ENCODE measurements at regions not wholly inside any gene's neighbourhood (a gene's known extent, or its start where the extent isn't known, plus 50 kb on each side); places are given as distances from the start of the nearest gene placed in this dataset.
"Not testable (repeated sequence)": the region's sequence is repeated elsewhere in the genome, so short reads cannot be mapped to it uniquely, and the experiment has no call there.

DNA sequence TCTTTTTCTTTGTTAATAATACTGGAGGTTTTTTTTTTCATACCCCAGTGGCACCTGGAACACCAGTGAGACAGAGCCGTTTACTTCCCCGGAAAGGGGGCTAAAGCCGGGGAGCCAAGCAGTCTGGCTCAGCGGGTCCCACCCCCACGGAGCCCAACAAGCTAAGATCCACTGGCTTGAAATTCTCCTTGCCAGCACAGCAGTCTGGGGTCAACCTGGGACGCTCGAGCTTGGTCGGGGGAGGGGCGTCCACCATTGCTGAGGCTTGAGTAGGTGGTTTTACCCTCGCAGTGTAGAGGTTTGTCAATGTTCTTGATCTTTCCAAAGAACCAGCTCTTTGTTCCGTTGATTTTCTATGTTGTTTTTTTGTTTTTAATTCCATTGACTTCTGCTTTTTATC lies 94.6 kb upstream of the DIAPH3 start:
- WGBS, 2 experiments: 57 to 60% methylated on average over 11 of the region's 11 CpGs
- no peak overlapping the region for H3K4me3 ChIP-seq (ENCODE audit: insufficient read depth, low read depth, low read length)
- no peak overlapping the region for H3K27ac ChIP-seq (ENCODE audit: insufficient read depth, low read depth, low read length, poor library complexity, severe bottlenecking)
- no peaks in the 10 kb centered on the region for H3K27me3 ChIP-seq (ENCODE audit: control insufficient read depth, insufficient read depth, low read length, poor library complexity, severe bottlenecking)
- H3K36me3 ChIP-seq (ENCODE audit: control insufficient read depth, insufficient read depth, low read length): no peaks in the 10 kb centered on the region
- H3K9me3 ChIP-seq (ENCODE audit: control insufficient read depth, low read length): peaks cover 3% of the 10 kb centered on the region
- H3K4me1 ChIP-seq (ENCODE audit: control insufficient read depth, insufficient read depth, low read length): no peaks in the 10 kb centered on the region

DNA sequence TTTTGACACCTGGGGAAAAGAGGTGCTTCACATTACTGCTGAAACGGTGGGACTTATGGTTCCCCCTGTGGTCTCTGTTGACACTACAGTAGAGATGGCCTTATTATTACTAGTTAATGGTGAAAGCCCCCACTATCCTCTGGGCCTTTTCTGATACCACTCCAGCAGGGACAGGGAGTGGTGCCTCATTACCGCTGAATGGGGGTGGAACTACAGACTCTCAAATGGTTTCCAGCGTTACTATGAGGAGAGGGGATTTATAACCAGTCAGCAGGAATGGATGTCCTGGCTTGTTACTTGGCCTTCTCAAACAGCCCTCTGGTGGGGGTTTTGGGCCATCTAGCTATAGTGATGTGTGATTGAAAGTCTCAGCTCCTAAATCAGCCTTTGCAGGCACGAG lies 96.7 kb upstream of the DIAPH3 start:
- Histone ChIP-seq H3K9me3 (ENCODE audit: control insufficient read depth, low read length) (peaks cover 3% of the 10 kb centered on the region), H3K27me3 (ENCODE audit: control insufficient read depth, insufficient read depth, low read length, poor library complexity, severe bottlenecking) (no peaks in the 10 kb centered on the region), H3K4me1 (ENCODE audit: control insufficient read depth, insufficient read depth, low read length) (no peaks in the 10 kb centered on the region), H3K36me3 (ENCODE audit: control insufficient read depth, insufficient read depth, low read length) (no peaks in the 10 kb centered on the region), H3K4me3 (ENCODE audit: insufficient read depth, low read depth, low read length) (no peak overlapping the region), H3K27ac (ENCODE audit: insufficient read depth, low read depth, low read length, poor library complexity, severe bottlenecking) (peak overlapping the region; percentile 26)
- 62 to 74% methylated on average over 4 of the region's 4 CpGs for WGBS, 2 experiments

DNA sequence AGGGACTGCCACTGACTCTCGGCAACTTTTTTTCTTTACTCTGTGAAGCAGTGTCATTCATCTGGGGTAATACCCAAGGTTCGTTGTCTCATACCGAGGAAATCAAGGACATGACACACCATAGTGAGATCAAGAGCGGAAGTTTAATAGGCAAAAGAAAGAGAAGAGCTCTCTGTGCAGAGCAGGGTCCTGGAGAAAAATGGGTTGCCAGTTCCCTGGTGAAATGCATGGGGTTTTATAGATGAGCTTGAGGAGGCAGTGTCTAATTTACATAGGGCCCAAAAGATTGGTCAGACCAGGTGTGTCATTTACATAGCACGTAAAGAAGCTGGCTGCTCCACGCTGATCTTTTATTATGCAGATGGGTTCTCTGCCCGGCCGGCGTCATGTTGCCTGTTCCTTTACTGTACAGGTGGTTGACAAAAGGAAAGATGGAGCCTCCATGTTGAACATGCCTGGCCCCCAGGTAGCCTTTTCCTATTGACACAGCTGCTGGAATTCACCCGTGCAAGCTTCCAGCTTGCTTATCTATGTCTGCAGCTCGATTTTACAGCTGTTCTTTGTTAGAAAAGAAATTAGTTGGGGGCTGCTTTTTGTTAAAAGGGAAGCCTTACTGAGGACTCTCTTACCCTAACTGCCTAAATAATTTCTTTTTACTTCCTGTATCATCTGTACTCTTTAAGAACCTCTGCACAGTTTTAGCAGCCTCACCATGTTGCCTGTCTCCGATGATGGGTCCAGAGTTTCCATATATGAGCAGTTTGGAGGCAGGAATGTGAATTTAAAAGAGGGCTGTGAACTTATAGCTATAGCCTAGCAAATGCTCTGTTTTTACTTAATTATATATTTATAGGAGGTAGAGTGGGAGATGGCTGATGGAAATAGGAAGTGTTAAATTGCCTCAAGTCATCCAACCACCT lies 98.0 kb upstream of the DIAPH3 start:
- no peaks in the 10 kb centered on the region for H3K9me3 ChIP-seq (ENCODE audit: control insufficient read depth, low read length)
- 36 to 38% methylated on average over 12 of the region's 12 CpGs for WGBS, 2 experiments
- H3K27ac ChIP-seq (ENCODE audit: insufficient read depth, low read depth, low read length, poor library complexity, severe bottlenecking): no peak overlapping the region
- H3K4me3 ChIP-seq (ENCODE audit: insufficient read depth, low read depth, low read length): no peak overlapping the region
- H3K27me3 ChIP-seq (ENCODE audit: control insufficient read depth, insufficient read depth, low read length, poor library complexity, severe bottlenecking): no peaks in the 10 kb centered on the region
- H3K4me1 ChIP-seq (ENCODE audit: control insufficient read depth, insufficient read depth, low read length): no peaks in the 10 kb centered on the region
- no peaks in the 10 kb centered on the region for H3K36me3 ChIP-seq (ENCODE audit: control insufficient read depth, insufficient read depth, low read length)

DNA sequence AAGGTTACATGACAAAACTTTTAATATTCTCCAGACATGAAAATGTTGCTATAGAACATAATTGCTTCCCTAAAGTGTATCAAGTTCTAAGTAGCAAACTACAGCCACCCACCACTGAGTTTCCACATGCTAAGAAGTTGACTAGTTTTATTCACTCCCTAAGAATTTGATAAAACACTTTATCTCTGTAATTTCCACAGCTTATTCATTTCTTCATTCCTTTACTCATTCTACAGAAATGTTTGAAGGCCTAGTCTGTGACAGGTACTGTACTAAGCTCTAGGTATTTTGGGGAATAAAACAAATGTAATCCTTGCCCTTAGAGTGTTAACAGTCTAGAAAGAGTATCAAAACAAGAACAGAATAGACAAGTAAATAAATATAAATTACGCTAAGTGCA lies 101.8 kb upstream of the DIAPH3 start:
- Histone ChIP-seq H3K27ac (ENCODE audit: insufficient read depth, low read depth, low read length, poor library complexity, severe bottlenecking) (no peak overlapping the region), H3K36me3 (ENCODE audit: control insufficient read depth, insufficient read depth, low read length) (no peaks in the 10 kb centered on the region), H3K27me3 (ENCODE audit: control insufficient read depth, insufficient read depth, low read length, poor library complexity, severe bottlenecking) (no peaks in the 10 kb centered on the region), H3K4me3 (ENCODE audit: insufficient read depth, low read depth, low read length) (no peak overlapping the region), H3K4me1 (ENCODE audit: control insufficient read depth, insufficient read depth, low read length) (no peaks in the 10 kb centered on the region), H3K9me3 (ENCODE audit: control insufficient read depth, low read length) (no peaks in the 10 kb centered on the region)
- 100% methylated on average over 1 of the region's 1 CpG; no CpG with 5 or more reads in 1 of the 2 experiments for WGBS, 2 experiments

DNA sequence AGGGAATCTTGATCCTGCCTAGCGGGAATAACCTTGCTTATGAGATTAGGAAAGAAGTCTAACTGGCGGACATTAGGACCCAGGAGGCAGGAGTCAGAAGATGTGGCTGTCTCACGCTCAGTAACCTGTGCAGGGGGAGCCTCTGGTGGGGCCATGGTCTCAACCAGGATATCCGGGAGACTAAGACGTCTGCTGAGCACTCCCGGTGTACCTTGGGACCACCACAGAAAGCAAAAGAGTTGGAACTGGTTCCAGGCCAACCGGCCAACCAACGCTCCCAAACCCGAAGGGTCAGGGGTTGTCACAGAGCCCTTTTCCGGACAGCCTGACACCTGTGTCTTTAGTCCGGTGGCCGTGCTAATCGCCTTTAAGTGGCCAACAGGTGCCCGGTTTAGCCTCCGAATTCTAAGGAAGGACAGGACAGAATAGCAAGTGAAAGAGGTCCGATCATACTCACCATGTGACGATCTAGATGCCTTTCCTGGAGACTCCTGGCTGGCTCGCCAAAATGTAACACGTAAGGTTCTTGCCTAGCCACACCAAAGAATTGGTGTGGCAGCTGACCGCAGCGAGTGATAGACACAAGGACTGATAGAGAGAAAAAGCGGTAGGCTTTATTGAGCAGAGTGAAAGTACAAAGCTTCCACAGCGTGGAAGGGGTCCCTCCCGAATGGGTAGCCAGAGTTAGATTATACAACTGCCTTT lies 103.9 kb upstream of the DIAPH3 start:
- Histone ChIP-seq H3K4me3 (ENCODE audit: insufficient read depth, low read depth, low read length) (peak overlapping the region; percentile 37), H3K36me3 (ENCODE audit: control insufficient read depth, insufficient read depth, low read length) (no peaks in the 10 kb centered on the region), H3K4me1 (ENCODE audit: control insufficient read depth, insufficient read depth, low read length) (no peaks in the 10 kb centered on the region), H3K27ac (ENCODE audit: insufficient read depth, low read depth, low read length, poor library complexity, severe bottlenecking) (no peak overlapping the region), H3K27me3 (ENCODE audit: control insufficient read depth, insufficient read depth, low read length, poor library complexity, severe bottlenecking) (no peaks in the 10 kb centered on the region), H3K9me3 (ENCODE audit: control insufficient read depth, low read length) (no peaks in the 10 kb centered on the region)
- WGBS, 2 experiments: 47 to 53% methylated on average over 24 of the region's 24 CpGs

DNA sequence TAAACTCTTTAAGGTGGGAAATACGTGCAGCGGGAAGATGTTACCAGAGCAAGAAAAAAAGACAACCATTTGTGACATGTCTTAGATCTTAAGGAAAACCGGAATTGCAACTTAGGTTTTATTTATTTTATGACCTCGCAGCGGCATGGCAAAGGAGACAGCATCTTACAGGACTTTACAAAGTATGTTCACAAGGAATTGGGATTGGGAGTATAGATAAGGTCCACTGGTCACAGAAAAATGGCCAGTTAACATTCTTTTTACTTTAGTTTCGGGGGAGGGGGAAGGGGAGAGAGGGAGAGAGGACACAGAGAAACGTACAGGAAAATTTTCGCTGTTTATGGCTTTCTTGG lies 104.5 kb upstream of the DIAPH3 start:
- 50 to 53% methylated on average over 8 of the region's 8 CpGs for WGBS, 2 experiments
- H3K4me1 ChIP-seq (ENCODE audit: control insufficient read depth, insufficient read depth, low read length): no peaks in the 10 kb centered on the region
- no peaks in the 10 kb centered on the region for H3K36me3 ChIP-seq (ENCODE audit: control insufficient read depth, insufficient read depth, low read length)
- H3K27me3 ChIP-seq (ENCODE audit: control insufficient read depth, insufficient read depth, low read length, poor library complexity, severe bottlenecking): no peaks in the 10 kb centered on the region
- no peak overlapping the region for H3K27ac ChIP-seq (ENCODE audit: insufficient read depth, low read depth, low read length, poor library complexity, severe bottlenecking)
- no peaks in the 10 kb centered on the region for H3K9me3 ChIP-seq (ENCODE audit: control insufficient read depth, low read length)
- H3K4me3 ChIP-seq (ENCODE audit: insufficient read depth, low read depth, low read length): peak overlapping the region; percentile 37

DNA sequence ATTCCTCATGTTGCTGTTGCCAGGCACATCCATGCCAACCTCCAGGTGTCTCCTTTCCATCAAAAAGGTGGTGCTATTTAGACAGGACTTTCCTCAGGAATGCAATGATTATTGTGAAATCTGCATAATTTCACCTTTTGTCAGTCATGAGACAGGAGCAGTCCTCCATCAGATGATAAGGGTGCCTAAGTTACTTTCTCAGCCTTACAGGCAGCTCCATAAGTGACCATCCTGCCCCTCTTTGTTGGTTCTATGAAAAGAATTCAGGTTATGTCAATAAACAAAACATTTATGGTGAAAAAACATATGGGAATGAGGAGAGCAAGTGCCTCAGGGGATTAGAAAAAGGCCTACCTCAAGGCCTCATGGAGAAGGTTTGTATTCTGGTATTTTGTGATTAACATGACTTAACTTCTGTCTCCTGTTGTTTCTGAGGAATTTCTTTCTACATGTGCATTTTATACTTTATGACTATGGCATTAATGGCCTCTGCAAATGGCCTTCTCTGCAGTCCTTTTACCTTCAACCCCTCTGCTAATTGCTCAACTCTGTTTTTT lies 110.3 kb upstream of the DIAPH3 start:
- Histone ChIP-seq H3K9me3 (ENCODE audit: control insufficient read depth, low read length) (no peaks in the 10 kb centered on the region), H3K27ac (ENCODE audit: insufficient read depth, low read depth, low read length, poor library complexity, severe bottlenecking) (no peak overlapping the region)

DNA sequence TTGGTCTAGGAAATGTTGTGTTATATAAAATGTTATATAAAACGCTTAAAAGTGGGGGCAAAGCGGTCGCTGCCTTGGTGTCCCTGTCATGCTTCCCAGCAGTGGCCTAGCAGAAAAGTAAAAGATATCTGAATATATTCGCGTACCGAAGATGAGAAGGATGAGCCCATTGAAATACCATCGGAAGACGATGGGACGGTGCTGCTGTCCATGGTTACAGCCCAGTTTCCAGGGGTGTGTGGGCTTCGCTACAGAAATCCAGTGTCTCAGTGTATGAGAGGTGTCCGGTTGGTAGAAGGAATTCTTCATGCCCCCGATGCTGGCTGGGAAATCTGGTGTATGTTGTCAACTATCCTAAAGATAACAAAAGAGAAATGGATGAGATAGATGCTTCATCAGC lies 110.9 kb upstream of the DIAPH3 start:
- no peaks in the 10 kb centered on the region for H3K4me1 ChIP-seq (ENCODE audit: control insufficient read depth, insufficient read depth, low read length)
- H3K9me3 ChIP-seq (ENCODE audit: control insufficient read depth, low read length): no peaks in the 10 kb centered on the region
- H3K36me3 ChIP-seq (ENCODE audit: control insufficient read depth, insufficient read depth, low read length): no peaks in the 10 kb centered on the region
- no peak overlapping the region for H3K27ac ChIP-seq (ENCODE audit: insufficient read depth, low read depth, low read length, poor library complexity, severe bottlenecking)
- WGBS, 2 experiments: 96% methylated on average over 12 of the region's 12 CpGs
- H3K27me3 ChIP-seq (ENCODE audit: control insufficient read depth, insufficient read depth, low read length, poor library complexity, severe bottlenecking): no peaks in the 10 kb centered on the region
- no peak overlapping the region for H3K4me3 ChIP-seq (ENCODE audit: insufficient read depth, low read depth, low read length)

More for the DNA sequence above, 110.3 kb upstream of the DIAPH3 start:
- H3K4me1 ChIP-seq (ENCODE audit: control insufficient read depth, insufficient read depth, low read length): no peaks in the 10 kb centered on the region
- no peak overlapping the region for H3K4me3 ChIP-seq (ENCODE audit: insufficient read depth, low read depth, low read length)
- no peaks in the 10 kb centered on the region for H3K27me3 ChIP-seq (ENCODE audit: control insufficient read depth, insufficient read depth, low read length, poor library complexity, severe bottlenecking)
- H3K36me3 ChIP-seq (ENCODE audit: control insufficient read depth, insufficient read depth, low read length): no peaks in the 10 kb centered on the region

DNA sequence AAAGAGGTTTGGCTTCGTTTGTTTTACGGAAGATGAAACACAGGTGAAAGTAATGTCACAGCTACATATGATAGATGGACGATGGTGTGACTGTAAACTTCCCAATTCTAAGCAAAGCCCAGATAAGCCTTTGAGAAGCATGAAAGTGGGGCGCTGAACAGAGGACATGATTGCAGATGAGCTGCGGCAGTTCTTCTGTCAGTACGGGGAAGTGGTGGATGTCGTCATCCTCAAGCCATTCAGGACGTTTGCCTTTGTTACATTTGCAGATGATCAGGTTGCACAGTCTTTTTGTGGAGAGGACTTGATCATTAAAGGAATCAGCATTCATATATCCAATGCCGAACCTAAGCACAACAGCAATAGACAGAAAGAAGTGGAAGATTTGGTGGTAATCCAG lies 111.5 kb upstream of the DIAPH3 start:
- no peak overlapping the region for H3K4me3 ChIP-seq (ENCODE audit: insufficient read depth, low read depth, low read length)

DNA sequence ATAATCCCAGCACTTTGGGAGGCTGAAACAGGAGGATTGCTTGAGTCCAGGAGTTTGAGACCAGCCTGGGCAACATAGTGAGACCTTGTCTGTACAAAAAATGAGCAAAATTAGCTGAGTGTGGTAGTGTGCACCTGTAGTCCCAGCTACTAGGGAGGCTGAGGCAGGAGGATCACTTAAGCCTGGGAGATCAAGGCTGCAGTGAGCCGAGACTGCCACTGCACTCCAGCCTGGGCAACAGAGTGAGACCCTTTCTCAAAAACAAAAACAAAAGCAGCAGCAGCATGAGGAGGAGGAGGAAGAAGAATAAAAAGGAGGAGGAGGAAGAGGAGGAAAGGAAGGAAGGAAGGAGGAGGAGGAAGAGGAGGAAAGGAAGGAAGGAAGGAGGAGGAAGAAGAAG lies 116.5 kb upstream of the TDRD3 start:
- not testable (repeated sequence) for H3K9me3 ChIP-seq (ENCODE audit: control insufficient read depth, low read length); H3K27ac ChIP-seq (ENCODE audit: insufficient read depth, low read depth, low read length, poor library complexity, severe bottlenecking); H3K4me3 ChIP-seq (ENCODE audit: insufficient read depth, low read depth, low read length); H3K36me3 ChIP-seq (ENCODE audit: control insufficient read depth, insufficient read depth, low read length); H3K27me3 ChIP-seq (ENCODE audit: control insufficient read depth, insufficient read depth, low read length, poor library complexity, severe bottlenecking); H3K4me1 ChIP-seq (ENCODE audit: control insufficient read depth, insufficient read depth, low read length)
- 91 to 100% methylated on average over 1 of the region's 1 CpG for WGBS, 2 experiments

More for the DNA sequence above, 111.5 kb upstream of the DIAPH3 start:
- Histone ChIP-seq H3K27ac (ENCODE audit: insufficient read depth, low read depth, low read length, poor library complexity, severe bottlenecking) (no peak overlapping the region), H3K9me3 (ENCODE audit: control insufficient read depth, low read length) (no peaks in the 10 kb centered on the region), H3K27me3 (ENCODE audit: control insufficient read depth, insufficient read depth, low read length, poor library complexity, severe bottlenecking) (no peaks in the 10 kb centered on the region), H3K36me3 (ENCODE audit: control insufficient read depth, insufficient read depth, low read length) (no peaks in the 10 kb centered on the region), H3K4me1 (ENCODE audit: control insufficient read depth, insufficient read depth, low read length) (no peaks in the 10 kb centered on the region)
- 92 to 93% methylated on average over 9 of the region's 9 CpGs for WGBS, 2 experiments

All from ectodermal cell (in vitro differentiated cells).